Trophoblast cell (in vitro differentiated cells and primary cell): ENCODE measurements at regions not wholly inside any gene's neighbourhood (a gene's known extent, or its start where the extent isn't known, plus 50 kb on each side); places are given as distances from the start of the nearest gene placed in this dataset.

Experiments
- DNase-seq, 2 donors: peaks; one replicate each; pipeline ENCODE4 v3.0.0-alpha.2; 2016
- H2AFZ ChIP-seq: 2 replicates; pipeline ENCODE4 v1.6.1; 2013; ENCODE audit warnings: low read length, moderate library complexity, mild to moderate bottlenecking; ENCODE audit not compliant: insufficient read depth, poor library complexity
- H2AK5ac ChIP-seq: 2 replicates; pipeline ENCODE4 v1.6.1; 2013; ENCODE audit warnings: mild to moderate bottlenecking, low read length
- H2BK120ac ChIP-seq: 2 replicates; pipeline ENCODE4 v1.6.1; 2013; ENCODE audit warnings: low read length, mild to moderate bottlenecking, moderate library complexity; ENCODE audit not compliant: insufficient read depth, poor library complexity
- H2BK12ac ChIP-seq: 2 replicates; pipeline ENCODE4 v1.6.1; 2013; ENCODE audit warnings: mild to moderate bottlenecking, low read length, moderate library complexity
- H2BK5ac ChIP-seq: 2 replicates; pipeline ENCODE4 v1.6.1; 2013; ENCODE audit warnings: low read length, low read depth, moderate library complexity, mild to moderate bottlenecking; ENCODE audit not compliant: poor library complexity
- H3K14ac ChIP-seq: 2 replicates; pipeline ENCODE4 v1.6.1; 2013; ENCODE audit warnings: mild to moderate bottlenecking, low read length
- H3K18ac ChIP-seq: 2 replicates; pipeline ENCODE4 v1.6.1; 2013; ENCODE audit warnings: mild to moderate bottlenecking, low read length
- H3K23ac ChIP-seq: 2 replicates; pipeline ENCODE4 v1.6.1; 2013; ENCODE audit warnings: low read length
- H3K27ac ChIP-seq: 2 replicates; pipeline ENCODE4 v1.5.1; 2013; ENCODE audit warnings: low read depth, mild to moderate bottlenecking, inconsistent platforms, low read length, moderate library complexity
- H3K27me3 ChIP-seq: 2 replicates; pipeline ENCODE4 v1.6.1; 2013; ENCODE audit warnings: inconsistent platforms, mild to moderate bottlenecking, low read length, moderate library complexity; ENCODE audit not compliant: insufficient read depth
- H3K36me3 ChIP-seq, 2 experiments: 1 replicate in 1 of 2; 2 replicates in 1 of 2; pipeline ENCODE4 v1.6.1; 2013; ENCODE audit warnings: low read length in 2 of 2, mild to moderate bottlenecking in 2 of 2, moderate library complexity in 1 of 2; ENCODE audit not compliant: insufficient read depth in 2 of 2, control insufficient read depth in 1 of 2
- H3K4ac ChIP-seq: 2 replicates; pipeline ENCODE4 v1.6.1; 2013; ENCODE audit warnings: low read depth, mild to moderate bottlenecking, low read length, moderate library complexity
- H3K4me1 ChIP-seq, 2 experiments: 1 replicate in 1 of 2; 2 replicates in 1 of 2; pipeline ENCODE4 v1.6.1; 2013; ENCODE audit warnings: low read length in 2 of 2, mild to moderate bottlenecking in 2 of 2, moderate library complexity in 1 of 2; ENCODE audit not compliant: insufficient read depth in 2 of 2, control insufficient read depth in 1 of 2
- H3K4me2 ChIP-seq: 2 replicates; pipeline ENCODE4 v1.6.1; 2013; ENCODE audit warnings: inconsistent platforms, mild to moderate bottlenecking, low read length, moderate library complexity
- H3K4me3 ChIP-seq: 2 replicates; pipeline ENCODE4 v1.5.1; 2013; ENCODE audit warnings: mild to moderate bottlenecking, low read depth, low read length, inconsistent platforms
- H3K79me1 ChIP-seq: one replicate; pipeline ENCODE4 v1.6.1; 2013; ENCODE audit warnings: low read length
- H3K79me2 ChIP-seq: 2 replicates; pipeline ENCODE4 v1.6.1; 2013; ENCODE audit warnings: low read length, mild to moderate bottlenecking; ENCODE audit not compliant: control insufficient read depth, insufficient read depth, poor library complexity
- H3K9ac ChIP-seq: 2 replicates; pipeline ENCODE4 v1.6.1; 2013; ENCODE audit warnings: mild to moderate bottlenecking, low read length
- H3K9me3 ChIP-seq: 2 replicates; pipeline ENCODE4 v1.6.1; 2013; ENCODE audit warnings: low read depth, mild to moderate bottlenecking, control low read depth, inconsistent platforms, low read length; ENCODE audit not compliant: insufficient read depth
- H4K12ac ChIP-seq: 2 replicates; pipeline ENCODE4 v1.6.1; 2013; ENCODE audit warnings: low read depth, mild to moderate bottlenecking, low read length, moderate library complexity
- H4K8ac ChIP-seq: 2 replicates; pipeline ENCODE4 v1.6.1; 2013; ENCODE audit warnings: low read depth, mild to moderate bottlenecking, low read length, moderate library complexity
- H4K91ac ChIP-seq: one replicate; pipeline ENCODE4 v1.6.1; 2013; ENCODE audit warnings: low read depth, mild to moderate bottlenecking, low read length, moderate library complexity
- WGBS: extraction: QIAGEN DNeasy Blood & Tissue Kit; methylation state at CpG from one replicate; pipeline ENCODE4 v1.1.7; 2013; ENCODE audit warnings: missing lambda C conversion rate; ENCODE audit not compliant: insufficient read length, insufficient coverage; ENCODE audit errors: extremely low coverage; 5-methylcytosine and 5-hydroxymethylcytosine counted together

DNA sequence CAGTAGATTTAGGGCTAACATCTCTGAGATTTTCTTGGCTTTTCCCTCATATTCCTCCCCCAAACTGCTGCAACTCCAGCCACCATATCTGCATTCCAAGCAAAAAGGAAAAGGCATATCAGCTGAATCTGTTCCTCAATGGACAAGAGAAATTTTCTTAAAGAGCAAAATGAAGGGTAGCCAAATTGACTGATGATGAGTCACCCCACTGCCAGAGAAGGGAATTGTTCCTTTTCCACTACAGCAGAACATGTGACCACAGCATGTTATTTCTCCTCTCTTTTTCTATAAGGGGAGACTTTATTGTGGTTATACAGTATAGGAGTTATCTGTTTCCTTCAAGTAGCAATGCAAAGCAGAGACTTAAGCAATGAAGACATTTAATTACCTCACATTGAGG is 172.5 kb downstream of the MTHFS start:
- Histone ChIP-seq H3K18ac (no peak overlapping the region), H3K27me3 (no peaks in the 10 kb centered on the region), H3K79me2 (no peaks in the 10 kb centered on the region), H3K14ac (no peak overlapping the region), H3K27ac (peak overlapping the region; percentile 73), H2AK5ac (no peak overlapping the region), H3K4me1 (peaks cover 0 to 14% of the 10 kb centered on the region in 2 experiments), H3K9ac (no peak overlapping the region), H4K91ac (no peak overlapping the region), H3K4me2 (no peak overlapping the region), H3K4ac (no peak overlapping the region), H4K12ac (no peak overlapping the region), H3K4me3 (no peak overlapping the region), H4K8ac (no peak overlapping the region), H3K23ac (no peak overlapping the region), H3K36me3 (no peaks in the 10 kb centered on the region), H2AFZ (no peak overlapping the region), H3K79me1 (peaks cover 2% of the 10 kb centered on the region), H2BK5ac (no peak overlapping the region), H2BK120ac (no peak overlapping the region), H2BK12ac (no peak overlapping the region), H3K9me3 (no peaks in the 10 kb centered on the region)
- no peak for DNase-seq

DNA sequence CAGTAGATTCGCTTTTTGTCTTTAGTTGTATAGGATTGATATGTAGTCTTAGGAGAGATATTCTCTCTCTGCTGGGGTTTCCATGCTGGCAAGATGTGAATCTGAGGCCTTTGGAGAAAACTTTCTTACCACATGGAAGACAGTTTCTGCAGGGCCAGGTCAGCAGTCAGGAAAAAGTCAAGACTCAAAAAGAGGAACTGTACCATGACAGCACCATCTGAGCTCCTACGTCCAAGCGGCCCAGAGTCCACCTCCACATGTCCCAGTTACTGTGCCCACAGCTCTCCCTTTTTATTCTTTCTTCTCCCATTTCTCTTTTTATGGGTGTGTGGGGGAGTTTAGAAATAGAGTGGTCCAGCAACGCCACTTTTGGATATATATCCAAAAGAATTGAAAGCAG is 172.0 kb downstream of the MTHFS start:
- H3K4me1 ChIP-seq = peaks cover 0 to 12% of the 10 kb centered on the region in 2 experiments
- H4K12ac ChIP-seq = no peak overlapping the region
- no peak for DNase-seq
- no CpG with 5 or more reads among the region's 4 CpGs for WGBS
- no peak overlapping the region for H3K23ac ChIP-seq
- H3K79me1 ChIP-seq = peaks cover 2% of the 10 kb centered on the region
- no peak overlapping the region for H4K8ac ChIP-seq
- no peak overlapping the region for H3K18ac ChIP-seq
- peak overlapping the region; percentile 35 for H2BK5ac ChIP-seq
- H3K9ac ChIP-seq = no peak overlapping the region
- H3K14ac ChIP-seq = peak overlapping the region; percentile 42
- no peak overlapping the region for H2AK5ac ChIP-seq
- H3K4me2 ChIP-seq = no peak overlapping the region
- no peak overlapping the region for H3K4ac ChIP-seq
- H3K4me3 ChIP-seq = no peak overlapping the region
- no peaks in the 10 kb centered on the region for H3K79me2 ChIP-seq
- H4K91ac ChIP-seq = no peak overlapping the region
- H3K36me3 ChIP-seq = no peaks in the 10 kb centered on the region
- peak overlapping the region; percentile 62 for H3K27ac ChIP-seq
- no peaks in the 10 kb centered on the region for H3K27me3 ChIP-seq
- H2BK120ac ChIP-seq = no peak overlapping the region
- no peaks in the 10 kb centered on the region for H3K9me3 ChIP-seq
- H2BK12ac ChIP-seq = no peak overlapping the region
- H2AFZ ChIP-seq = no peak overlapping the region

DNA sequence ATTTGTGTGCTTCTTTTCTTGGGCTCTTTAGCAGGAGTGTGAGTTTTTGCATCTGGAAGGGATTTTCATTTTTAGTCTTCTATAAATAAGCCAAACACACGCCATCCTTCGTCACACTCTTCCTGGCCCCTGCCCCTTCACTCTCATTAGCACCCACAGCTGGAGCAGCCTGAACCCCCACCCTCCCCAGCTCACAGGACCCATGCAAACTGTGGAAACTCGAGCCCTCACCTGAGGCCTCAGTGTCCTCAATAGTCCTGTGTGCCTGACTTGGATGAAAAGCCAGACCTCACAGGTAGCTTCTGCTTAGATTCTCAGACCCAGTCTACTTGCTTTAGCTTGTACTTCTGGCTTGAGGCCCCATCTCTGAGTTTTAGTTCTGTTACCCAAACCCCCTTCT is 167.9 kb downstream of the MTHFS start:
- Histone ChIP-seq H2AK5ac (no peak overlapping the region), H4K91ac (no peak overlapping the region), H3K79me2 (no peaks in the 10 kb centered on the region), H2BK120ac (no peak overlapping the region), H3K4me3 (no peak overlapping the region), H2BK12ac (no peak overlapping the region), H4K12ac (no peak overlapping the region), H3K14ac (no peak overlapping the region), H3K36me3 (no peaks in the 10 kb centered on the region), H3K4me1 (peaks cover 0 to 11% of the 10 kb centered on the region in 2 experiments), H3K4ac (no peak overlapping the region), H3K4me2 (no peak overlapping the region), H2AFZ (no peak overlapping the region), H3K27ac (peak overlapping the region; percentile 13), H3K9me3 (no peaks in the 10 kb centered on the region), H4K8ac (no peak overlapping the region), H3K9ac (no peak overlapping the region), H3K79me1 (peaks cover 2% of the 10 kb centered on the region), H3K27me3 (no peaks in the 10 kb centered on the region), H2BK5ac (no peak overlapping the region), H3K23ac (no peak overlapping the region), H3K18ac (no peak overlapping the region)
- WGBS = no CpG with 5 or more reads among the region's 3 CpGs
- no peak for DNase-seq

DNA sequence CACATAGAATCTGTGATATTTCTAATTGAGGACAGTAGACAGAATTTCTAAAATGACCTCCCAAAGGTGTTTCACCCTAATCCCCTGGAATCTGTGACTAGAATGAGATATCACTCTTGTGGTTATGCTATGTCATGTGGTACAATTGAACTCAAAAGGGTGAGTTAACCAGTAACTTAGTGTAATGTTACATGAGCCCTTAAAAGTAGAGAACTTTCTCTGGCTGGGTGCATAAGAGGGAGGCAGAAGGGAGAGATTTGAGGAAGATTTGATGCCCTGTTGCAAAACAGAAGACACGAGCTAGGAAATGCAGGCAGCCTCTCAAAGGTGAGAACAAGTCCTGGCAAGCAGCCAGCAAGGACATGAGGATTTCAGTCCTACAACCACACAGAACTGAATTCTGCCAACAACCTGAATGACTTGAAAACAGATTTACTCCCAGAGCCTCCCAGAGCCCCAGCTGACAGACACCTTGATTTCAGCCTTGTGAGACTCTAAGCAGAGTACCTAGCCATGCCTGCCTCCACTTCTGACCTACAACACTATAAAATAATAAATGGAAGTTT is 160.3 kb downstream of the MTHFS start:
- no peak for DNase-seq
- no peaks in the 10 kb centered on the region for H3K36me3 ChIP-seq
- no peak overlapping the region for H2BK12ac ChIP-seq
- no peak overlapping the region for H3K23ac ChIP-seq
- no peak overlapping the region for H2BK5ac ChIP-seq
- H3K79me2 ChIP-seq = no peaks in the 10 kb centered on the region
- no peaks in the 10 kb centered on the region for H3K9me3 ChIP-seq
- H3K4ac ChIP-seq = no peak overlapping the region
- no peak overlapping the region for H3K9ac ChIP-seq
- no peak overlapping the region for H3K27ac ChIP-seq
- H3K27me3 ChIP-seq = no peaks in the 10 kb centered on the region
- H2BK120ac ChIP-seq = no peak overlapping the region
- H3K4me2 ChIP-seq = no peak overlapping the region
- no peak overlapping the region for H3K14ac ChIP-seq
- H4K8ac ChIP-seq = no peak overlapping the region
- WGBS = no CpG with 5 or more reads among the region's 1 CpG
- peaks cover 4% of the 10 kb centered on the region for H3K79me1 ChIP-seq
- no peak overlapping the region for H3K4me3 ChIP-seq
- no peak overlapping the region for H2AK5ac ChIP-seq
- no peak overlapping the region for H4K12ac ChIP-seq
- H2AFZ ChIP-seq = no peak overlapping the region
- H3K18ac ChIP-seq = no peak overlapping the region
- H4K91ac ChIP-seq = no peak overlapping the region
- H3K4me1 ChIP-seq = peaks cover 0 to 10% of the 10 kb centered on the region in 2 experiments
